ENCODE measurements at regions not wholly inside any gene's neighbourhood (a gene's known extent, or its start where the extent isn't known, plus 50 kb on each side); places are given as distances from the start of the nearest gene placed in this dataset.

DNA sequence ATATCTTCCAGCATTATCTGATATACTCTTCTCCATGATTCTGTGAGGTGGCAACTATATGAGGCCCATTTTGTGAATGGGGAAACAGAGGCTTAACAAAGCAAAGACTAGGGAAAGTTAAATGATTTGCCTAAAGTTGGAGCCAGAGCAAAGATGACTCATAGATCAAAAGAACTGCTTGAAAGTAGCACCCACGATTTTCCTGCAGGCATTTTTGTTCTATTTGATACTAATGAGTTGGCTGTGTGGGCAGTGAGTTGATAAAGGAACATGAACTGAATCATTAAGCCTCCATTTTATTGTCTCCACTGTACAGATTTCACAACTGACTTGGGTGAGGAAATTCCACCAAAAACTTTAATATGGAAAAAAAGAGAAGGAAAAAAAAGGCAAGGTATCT is 138.9 kb upstream of the IGFBP7 start:
- H3K9me3 ChIP-seq = no peaks in the 10 kb centered on the region
- no peak overlapping the region for H3K4me3 ChIP-seq
- no peaks in the 10 kb centered on the region for H3K4me1 ChIP-seq (ENCODE audit: insufficient read depth)
- intact Hi-C loops (cut with DNase I) = no loop called here
- DNase-seq = no peak
- H3K27me3 ChIP-seq = no peaks in the 10 kb centered on the region
- no peaks in the 10 kb centered on the region for H3K36me3 ChIP-seq
- no peak for TF ChIP-seq CTCF (IDR thresholded peaks at IDR 0.05)
- TF ChIP-seq EP300 (IDR thresholded peaks at IDR 0.05) = no peak
- no peak for TF ChIP-seq POLR2A (IDR thresholded peaks at IDR 0.05)
- H3K27ac ChIP-seq = no peak overlapping the region
- 0 to 7% (median 5%) methylated on average over 1 of the region's 1 CpG for whole genome bisulfite sequencing, 3 donors

DNA sequence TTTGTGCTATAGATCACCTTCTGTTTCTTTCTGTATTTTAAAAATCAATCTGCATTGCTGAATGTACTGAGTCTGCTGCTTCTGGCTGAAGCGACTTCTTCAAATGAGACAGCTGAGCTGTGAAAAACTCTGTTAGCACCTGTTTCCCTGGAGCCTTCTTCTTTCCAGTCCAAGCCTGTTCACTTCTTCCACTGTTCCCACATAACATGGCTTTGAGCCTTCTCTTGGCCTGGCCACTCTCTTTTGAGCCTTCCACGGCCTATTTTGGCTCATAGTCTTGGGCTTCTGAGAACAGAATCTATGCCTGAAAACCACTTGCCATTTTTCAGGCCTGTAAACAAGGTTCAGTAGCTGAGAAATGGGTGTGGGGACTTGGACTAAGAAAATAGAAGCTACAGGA is 132.9 kb upstream of the IGFBP7 start:
- H3K36me3 ChIP-seq = no peaks in the 10 kb centered on the region
- intact Hi-C loops (cut with DNase I) = no loop called here
- no peak overlapping the region for H3K4me3 ChIP-seq
- no peaks in the 10 kb centered on the region for H3K4me1 ChIP-seq (ENCODE audit: insufficient read depth)
- no peak overlapping the region for H3K27ac ChIP-seq
- DNase-seq = no peak
- H3K9me3 ChIP-seq = no peaks in the 10 kb centered on the region
- TF ChIP-seq POLR2A (IDR thresholded peaks at IDR 0.05) = no peak
- TF ChIP-seq EP300 (IDR thresholded peaks at IDR 0.05) = no peak
- TF ChIP-seq CTCF (IDR thresholded peaks at IDR 0.05) = no peak
- WGBS, 3 donors = 82 to 90% (median 84%) methylated on average over 2 of the region's 2 CpGs
- H3K27me3 ChIP-seq = no peaks in the 10 kb centered on the region

- 78 to 85% (median 83%) methylated on average over 12 of the region's 12 CpGs for WGBS, 3 donors
Observed at GRCh38 chr4:57234252-57234775, 124.1 kb upstream of the IGFBP7 start.

DNA sequence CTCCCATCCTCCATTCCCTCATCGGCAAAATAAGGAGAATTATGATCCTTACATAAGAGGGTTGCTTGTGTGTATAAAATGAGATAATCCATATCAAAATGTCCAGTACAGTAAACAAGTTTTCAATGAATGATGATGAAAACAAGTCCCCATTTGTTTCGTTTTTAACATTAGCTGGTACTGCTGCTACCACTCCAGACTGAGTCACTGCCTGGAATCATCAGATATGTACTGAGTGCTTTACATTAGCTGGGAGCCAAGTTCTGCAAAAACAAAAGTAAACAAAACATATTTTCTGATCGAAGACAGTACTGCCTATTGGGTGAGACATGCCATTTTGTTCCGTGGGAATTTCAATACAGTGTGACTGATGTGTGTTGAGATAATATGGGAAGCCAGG is 123.2 kb upstream of the IGFBP7 start:
- H3K36me3 ChIP-seq = no peaks in the 10 kb centered on the region
- H3K27me3 ChIP-seq = no peaks in the 10 kb centered on the region
- no peaks in the 10 kb centered on the region for H3K9me3 ChIP-seq
- no peak overlapping the region for H3K4me3 ChIP-seq
- TF ChIP-seq POLR2A (IDR thresholded peaks at IDR 0.05) (no peak), EP300 (IDR thresholded peaks at IDR 0.05) (no peak)
- H3K4me1 ChIP-seq (ENCODE audit: insufficient read depth) = peaks cover 2% of the 10 kb centered on the region
- intact Hi-C loops (cut with DNase I) = no loop called here
- no peak for DNase-seq
- 7 to 16% (median 10%) methylated on average over 4 of the region's 4 CpGs for WGBS, 3 donors
- no peak overlapping the region for H3K27ac ChIP-seq

More at GRCh38 chr4:57234252-57234775, 124.1 kb upstream of the IGFBP7 start:
- DNase-seq = no peak
- Histone ChIP-seq H3K27ac (no peak overlapping the region), H3K36me3 (no peaks in the 10 kb centered on the region), H3K4me3 (no peak overlapping the region), H3K27me3 (no peaks in the 10 kb centered on the region), H3K9me3 (no peaks in the 10 kb centered on the region), H3K4me1 (ENCODE audit: insufficient read depth) (peaks cover 2% of the 10 kb centered on the region)
- intact Hi-C loops (cut with DNase I) = no loop called here
- no peak for TF ChIP-seq EP300 (IDR thresholded peaks at IDR 0.05)
- TF ChIP-seq POLR2A (IDR thresholded peaks at IDR 0.05) = no peak
- TF ChIP-seq CTCF (IDR thresholded peaks at IDR 0.05) = no peak

DNA sequence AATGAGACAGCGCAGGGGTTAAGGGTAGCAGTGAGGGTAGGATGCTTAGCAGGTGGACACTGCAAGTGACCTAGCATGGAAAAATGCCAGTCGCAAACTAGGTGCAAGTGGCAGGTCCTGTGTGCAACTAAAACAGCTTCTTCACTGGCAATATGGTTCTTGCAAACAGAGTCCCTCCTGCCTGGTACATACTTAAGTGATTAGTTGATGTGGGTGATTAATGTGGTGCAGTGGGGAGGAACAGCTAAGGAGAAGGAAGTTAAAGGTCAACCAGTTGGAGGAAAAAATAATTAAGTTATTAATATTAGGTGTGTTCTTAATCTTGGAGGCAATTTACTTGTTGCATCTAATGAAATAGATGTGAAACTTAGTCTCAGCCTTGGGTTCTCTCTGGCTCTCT is 121.6 kb upstream of the IGFBP7 start:
- Histone ChIP-seq H3K27me3 (no peaks in the 10 kb centered on the region), H3K36me3 (no peaks in the 10 kb centered on the region), H3K4me3 (no peak overlapping the region), H3K27ac (no peak overlapping the region), H3K4me1 (ENCODE audit: insufficient read depth) (peaks cover 2% of the 10 kb centered on the region), H3K9me3 (no peaks in the 10 kb centered on the region)
- TF ChIP-seq POLR2A (IDR thresholded peaks at IDR 0.05) (no peak), CTCF (IDR thresholded peaks at IDR 0.05) (no peak)
- DNase-seq = no peak
- 88 to 92% (median 90%) methylated on average over 2 of the region's 2 CpGs for WGBS, 3 donors
- intact Hi-C loops (cut with DNase I) = no loop called here
